ENCODE measurements at regions not wholly inside any gene's neighbourhood (a gene's known extent, or its start where the extent isn't known, plus 50 kb on each side); places are given as distances from the start of the nearest gene placed in this dataset.
"Not testable (repeated sequence)": the region's sequence is repeated elsewhere in the genome, so short reads cannot be mapped to it uniquely, and the experiment has no call there.

DNA sequence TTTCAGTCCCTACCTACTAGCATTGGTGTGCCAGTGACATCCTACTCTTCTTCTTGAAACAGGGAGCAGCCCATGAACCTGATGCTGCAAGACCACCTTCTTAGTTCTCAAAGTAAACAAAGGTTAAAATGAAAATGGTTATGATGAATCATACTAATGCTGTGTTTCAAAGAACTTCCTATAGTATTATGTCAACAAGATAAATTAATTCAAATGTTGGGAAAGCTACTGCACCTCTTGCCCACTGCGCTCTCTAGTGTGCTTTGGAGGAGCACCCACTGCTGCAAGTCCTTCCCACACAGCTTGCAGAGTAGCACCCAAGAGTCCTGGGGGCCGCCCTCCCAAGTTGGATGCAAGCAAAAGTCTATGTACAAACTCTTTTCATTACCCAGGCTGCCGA lies 81.1 kb downstream of the CD200R1L start:
- no peak for DNase-seq

DNA sequence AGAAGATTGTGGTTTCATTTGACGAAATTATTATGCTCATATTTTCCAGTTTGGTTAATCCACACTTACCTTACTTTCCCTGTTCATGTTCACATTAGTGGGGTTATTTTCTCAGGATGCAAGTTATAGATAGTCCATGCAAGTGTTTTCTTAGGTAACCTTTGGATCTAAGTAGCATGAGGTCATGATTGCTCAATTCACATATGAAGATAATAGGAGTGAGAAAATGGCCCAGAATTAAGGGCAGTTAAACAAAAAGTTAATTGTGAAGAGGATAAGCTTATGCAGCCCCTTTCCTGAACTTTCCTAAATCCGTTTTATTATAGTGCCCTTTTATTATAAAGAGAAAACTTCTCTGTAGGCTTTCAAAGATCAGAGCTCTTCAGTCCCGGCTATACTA lies 83.4 kb downstream of the CD200R1L start:
- no peak for DNase-seq

DNA sequence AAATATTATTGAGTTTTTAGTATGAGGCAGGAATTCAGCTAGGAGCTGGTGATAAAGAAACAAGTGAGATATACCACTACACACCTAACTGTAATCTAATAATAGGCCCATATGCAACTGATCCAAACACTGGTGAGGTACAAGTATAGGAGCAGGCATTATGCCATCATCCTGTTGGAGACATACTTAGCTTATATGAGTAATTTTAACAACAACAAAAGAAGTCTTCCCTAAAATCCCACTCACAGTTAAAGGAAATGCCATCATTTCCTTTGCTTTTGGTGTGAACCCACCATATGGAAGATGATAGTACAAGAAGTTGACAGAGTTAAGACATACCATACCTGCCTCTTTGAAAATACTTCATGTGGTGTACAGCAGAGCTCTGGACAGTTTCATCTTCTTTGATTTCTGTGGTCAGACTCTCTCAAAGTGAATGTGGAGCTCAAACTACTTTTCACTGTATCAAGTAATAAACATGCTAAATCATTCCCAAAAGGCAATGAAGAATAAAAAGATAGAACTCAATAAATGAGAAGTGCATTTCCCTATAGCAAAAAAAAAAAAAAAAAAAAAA lies 85.5 kb downstream of the CD200R1L start:
- no peak for DNase-seq

DNA sequence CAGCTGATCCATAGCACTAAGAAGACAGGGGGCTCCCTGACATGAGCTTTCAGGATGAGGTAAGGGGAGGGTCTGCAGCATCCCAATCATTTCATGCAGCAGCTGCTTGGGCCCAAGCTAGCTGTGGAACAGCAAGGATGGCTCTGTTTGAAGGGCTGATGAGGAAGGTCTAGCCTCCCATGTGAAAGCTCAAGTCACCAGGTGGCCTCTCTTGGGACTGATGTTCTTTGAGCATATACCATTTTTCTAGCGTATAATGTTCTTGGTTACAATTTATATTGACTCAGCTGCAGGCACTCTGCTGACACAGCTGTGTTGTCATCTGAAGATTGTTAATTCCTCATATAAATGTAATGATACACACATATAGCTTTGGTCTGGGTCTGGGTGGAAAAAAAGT lies 87.0 kb downstream of the CD200R1L start:
- DNase-seq: no peak

DNA sequence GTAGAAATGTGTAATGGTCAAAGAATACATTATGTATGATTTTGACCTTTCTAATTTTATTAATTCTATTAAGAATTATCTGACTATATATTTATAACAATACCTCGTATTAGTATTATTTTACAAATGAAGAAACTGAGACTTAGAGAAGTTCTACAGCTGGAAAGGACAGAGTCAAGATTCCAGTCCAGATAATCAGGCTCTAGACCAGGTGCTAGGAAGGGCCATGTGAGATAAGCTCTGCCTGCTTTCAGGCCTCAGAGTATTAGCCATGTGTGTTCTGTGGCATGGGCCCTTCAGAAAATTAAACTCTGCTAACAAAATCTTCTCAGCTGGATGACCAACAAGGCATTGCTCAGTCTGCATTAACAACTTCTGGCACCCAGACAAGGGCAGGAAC lies 87.5 kb downstream of the CD200R1L start:
- DNase-seq: no peak

DNA sequence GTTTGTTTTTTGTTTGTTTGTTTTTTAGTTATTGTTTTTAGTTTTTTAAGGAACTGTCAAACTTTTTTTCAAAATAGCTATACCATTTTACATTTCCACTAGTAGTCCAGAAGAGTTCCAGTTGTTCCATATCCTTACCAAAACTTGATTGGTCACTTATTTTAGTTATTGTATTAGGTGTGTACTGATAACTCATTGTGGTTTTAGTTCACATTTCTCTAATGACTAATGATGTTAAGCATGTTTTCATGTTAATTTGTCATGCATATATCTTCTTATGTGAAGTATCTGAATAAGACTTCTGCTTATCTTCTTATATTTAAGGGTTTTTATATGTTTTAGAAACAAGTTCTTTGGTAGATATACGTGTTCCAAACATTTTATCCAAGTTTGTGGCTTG lies 89.5 kb downstream of the CD200R1L start:
- no peak for DNase-seq

DNA sequence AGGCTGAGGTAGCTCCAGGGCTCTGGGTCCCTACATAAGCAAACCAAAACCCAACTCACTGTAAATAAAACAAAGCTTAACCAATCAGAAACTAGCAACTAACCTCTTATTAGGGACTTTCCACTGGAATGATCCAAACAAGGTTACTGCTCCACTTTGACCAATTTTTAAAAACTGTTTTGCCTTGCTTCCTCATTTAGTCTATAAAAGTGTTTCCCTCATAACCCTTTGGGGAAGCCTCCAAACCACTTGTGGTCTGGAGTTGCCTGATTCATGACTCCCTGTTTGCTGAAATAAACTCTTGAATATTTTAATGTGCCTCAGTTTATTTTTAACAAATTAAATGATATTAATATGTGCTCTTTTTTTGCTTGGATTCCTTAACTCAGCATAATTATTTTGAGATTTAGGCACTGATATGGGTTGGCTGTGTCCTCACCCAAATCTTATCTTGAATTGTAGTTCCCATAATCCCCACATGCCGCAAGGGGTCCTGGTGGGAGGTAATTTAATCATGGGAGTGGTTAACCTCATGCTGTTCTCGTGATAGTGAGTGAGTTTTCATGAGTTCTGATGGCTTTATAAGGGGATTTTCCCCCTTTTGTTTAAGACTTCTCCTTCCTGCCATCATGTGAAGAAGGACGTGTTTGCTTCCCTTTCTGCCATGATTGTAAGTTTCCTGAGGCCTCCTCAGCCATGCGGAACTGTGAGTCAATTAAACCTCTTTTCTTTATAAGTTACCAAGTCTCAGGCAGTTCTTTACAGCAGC lies 90.6 kb downstream of the CD200R1L start:
- no peak for DNase-seq

DNA sequence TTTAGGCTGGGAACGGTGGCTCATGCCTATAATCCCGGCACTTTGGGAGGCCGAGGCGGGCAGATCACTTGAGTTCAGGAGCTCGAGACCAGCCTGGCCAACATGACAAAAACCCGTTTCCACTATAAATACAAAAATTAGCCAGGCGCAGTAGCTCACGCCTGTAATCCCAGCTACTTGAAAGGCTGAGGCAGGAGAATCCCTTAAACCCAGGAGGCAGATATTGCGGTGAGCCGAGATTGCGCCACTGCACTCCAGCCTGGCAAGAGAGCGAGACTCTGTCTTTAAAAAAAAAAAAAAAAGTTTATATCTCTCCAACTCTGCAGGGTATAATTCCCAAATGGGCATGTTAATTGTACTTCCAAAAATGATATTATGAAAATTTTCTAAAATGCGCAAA lies 91.6 kb downstream of the CD200R1L start:
- not testable (repeated sequence) for DNase-seq

DNA sequence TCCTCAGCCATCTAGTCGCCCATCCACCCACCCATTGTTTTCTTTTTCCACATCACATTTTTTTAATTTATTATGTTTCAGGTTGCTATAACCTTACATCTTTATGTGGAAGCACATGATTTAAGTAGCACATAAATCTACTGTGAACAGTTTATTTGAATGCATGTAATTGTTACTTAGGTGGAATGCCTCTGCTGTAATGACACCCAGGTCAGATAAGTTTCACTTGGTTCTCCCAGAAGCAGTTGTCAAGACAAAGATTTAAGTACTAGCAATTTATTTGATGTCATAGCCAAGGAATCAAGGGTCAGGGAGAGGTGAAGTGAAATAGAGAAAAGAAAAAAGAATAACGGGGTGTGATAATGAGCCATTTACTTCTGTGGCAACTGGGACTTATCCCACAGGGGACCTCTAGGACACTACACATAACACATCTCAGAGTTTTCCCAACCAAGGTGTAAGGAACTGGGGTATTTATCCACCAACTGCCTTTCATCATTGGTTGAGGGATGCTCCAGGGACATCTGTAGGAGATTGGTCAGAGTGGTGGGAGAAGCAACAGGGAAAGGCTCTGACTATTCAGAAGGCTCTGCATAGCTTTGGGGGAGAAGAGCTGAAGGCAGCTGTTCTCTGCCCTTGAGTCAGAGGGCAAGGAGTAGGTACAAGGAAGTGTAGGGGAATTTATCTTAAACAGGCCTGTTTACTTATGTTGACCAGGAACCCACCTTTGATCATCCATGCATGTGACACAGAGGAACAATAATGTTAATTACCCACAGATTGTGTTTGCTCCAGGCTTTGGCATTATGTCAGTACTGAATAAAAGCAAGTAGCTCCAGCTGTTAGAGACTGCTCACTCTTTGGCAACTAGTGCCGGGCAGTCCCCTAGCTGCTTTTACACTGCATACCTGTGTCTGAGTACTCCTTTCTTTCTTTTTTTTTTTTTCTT lies 94.8 kb downstream of the CD200R1L start:
- no peak for DNase-seq

DNA sequence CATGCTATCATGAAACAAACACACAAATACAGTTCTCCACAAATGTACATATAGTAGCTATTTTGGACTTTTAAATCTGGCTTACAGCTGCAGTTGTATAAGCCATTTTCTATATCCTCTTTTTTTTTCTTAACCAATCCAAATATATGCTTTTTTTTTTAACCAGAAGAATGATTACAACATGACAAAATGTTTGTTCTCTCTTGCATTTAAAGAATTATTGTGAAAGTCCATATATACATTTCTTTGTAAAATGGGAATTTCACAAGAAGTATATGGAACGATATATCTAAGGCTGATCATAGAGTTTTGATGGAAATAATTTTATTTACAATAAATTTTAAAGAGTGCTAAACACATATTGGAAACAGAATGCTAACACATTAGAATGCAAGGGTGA lies 95.6 kb downstream of the CD200R1L start:
- DNase-seq: no peak

DNA sequence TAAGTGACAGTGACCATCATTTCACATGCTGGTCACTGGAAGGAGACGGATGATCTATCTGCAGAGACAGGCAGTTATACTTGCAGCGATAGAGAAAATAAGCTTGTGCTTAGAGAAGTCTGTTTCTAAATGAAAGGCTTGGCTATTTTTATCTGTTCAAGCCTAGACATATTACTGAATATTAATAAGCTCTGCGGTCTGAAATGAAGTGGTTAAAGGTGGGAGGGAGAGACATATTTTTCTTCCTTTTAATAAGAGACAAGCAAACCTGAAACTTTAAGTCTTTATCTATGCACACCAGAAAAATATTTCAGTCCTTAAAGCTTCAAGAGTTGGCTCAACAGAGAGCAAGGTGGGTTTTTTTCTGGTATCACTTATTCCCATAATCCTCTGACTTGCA lies 99.0 kb downstream of the CD200R1L start:
- no peak for DNase-seq

DNA sequence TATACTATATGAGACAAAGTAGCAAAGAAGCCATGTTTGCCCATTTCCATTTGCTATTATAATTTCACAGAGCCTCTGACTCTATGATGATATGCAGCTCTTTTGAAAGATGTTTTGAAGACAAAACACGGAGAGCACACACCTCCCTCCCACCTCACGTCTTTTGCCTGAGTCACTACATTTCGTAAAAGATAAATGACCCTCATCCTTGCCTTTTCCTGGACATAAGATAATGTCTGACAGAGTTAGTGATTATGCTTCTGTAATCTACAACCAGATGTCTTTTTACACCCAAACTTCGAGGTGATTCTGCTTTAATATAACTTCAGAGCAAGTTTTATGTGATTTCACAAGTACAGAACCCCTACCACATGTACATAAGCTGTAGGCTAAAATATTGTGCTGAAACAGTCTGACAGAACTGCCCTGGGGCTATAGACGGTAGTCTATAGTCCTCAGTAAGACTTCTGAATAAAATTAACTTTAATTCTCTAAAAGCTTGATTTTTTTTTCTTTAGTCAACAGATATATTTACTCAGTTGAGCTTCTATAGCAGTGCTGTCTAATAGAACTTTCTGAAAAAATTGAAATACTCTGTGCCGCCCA lies 99.9 kb downstream of the CD200R1L start:
- no peak for DNase-seq

DNA sequence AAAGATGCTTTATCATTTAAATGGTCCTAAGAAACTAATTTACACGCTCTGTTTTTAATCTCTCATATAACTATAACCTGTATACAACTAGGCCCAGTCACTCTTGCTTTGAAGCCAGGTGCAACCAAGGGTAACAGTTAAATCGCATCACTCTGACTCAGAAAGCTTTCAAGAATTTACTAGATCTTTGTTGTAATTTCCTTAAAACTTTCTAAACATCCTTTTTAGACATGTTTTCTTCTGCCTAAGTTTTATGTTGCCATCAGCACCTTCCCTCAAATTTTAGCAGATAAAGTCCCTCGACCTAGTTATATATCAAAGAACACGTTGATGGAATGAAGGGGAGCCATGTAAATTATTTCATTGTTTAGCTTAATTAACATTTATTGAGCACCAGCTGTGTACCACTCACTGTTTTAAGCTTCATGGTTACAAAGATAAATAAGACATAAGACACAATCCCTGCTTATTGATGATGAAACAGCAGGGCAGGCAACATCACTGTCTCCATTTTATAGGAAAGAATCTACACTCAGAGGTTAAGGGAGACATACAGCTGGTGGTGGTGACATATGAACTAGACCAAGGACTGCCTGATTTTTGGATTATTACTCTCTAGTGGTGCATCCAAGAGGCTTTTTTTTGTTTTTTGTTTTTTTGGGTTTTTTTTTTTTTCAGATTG lies 101.0 kb downstream of the CD200R1L start:
- DNase-seq: no peak

DNA sequence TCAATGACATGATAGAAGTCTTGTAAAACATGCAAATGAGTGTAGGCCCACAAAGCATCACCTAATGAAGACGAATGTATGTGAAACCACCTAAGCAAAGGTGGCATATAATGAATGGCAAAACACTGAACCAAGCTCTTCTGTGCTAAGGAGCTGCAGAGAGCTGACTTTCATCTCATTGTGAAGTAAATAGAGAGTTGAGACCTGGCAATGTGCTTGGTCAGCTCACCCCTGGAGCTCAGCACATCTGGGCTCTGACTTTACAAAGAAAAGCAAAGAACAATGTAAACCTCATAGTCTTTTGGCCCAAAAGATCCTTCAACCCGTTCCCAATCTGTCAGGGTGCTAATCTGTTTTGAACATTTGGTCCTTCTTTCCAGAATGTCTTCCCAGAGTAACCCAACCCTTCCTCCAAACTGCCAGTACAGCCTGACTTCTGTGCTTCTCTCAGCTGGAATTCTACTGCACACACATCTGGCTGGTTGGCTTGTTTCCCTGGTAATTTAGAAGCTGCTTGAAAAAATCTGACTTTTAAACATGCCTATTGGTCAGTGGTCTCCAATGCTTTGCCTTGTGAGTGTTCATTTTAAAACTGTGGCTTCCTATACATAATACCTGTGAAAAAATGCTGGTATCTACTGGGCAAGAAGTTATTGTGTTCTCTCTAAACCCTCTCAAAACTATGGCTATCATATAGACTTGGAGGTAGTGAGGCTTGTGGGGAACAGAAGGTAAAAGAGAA lies 101.7 kb downstream of the CD200R1L start:
- no peak for DNase-seq

DNA sequence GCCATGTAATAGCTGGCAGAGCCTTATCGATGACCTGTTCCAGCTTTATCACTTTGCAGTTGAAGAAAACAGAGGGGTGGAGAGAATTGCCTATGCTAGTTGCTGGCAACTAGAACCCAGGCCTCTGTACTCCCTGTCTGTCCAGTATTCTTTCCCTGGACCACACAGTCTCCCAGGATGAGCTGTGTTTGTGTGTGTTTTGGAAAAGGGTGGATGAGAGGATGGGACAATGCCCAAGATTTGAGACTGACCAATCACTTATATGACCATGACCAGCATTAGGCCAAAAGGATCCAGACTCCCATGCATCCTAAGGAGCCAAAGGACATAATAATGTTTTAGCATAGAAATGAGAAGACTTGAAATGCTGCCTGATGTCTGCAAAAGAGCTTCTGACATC lies 102.6 kb downstream of the CD200R1L start:
- DNase-seq: no peak

DNA sequence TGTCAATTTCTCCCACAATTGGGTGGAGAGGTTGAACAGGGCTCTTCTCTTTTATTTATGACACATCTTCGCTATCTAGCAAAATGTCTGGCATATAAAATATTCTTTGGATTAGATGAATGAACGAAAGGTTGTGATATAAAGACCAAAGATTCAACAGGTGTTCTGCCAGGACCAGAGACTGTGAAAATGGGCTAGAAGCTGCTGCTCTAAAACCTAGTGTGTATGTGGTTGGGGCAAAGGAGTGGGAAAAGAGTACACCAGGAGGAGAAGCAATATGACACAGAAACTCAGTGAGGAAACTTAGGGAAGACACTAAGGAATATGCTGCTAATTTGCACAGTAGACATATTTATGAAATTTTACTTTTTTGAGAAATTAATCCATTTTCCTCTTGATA lies 102.0 kb upstream of the CCDC80 start:
- DNase-seq: no peak

DNA sequence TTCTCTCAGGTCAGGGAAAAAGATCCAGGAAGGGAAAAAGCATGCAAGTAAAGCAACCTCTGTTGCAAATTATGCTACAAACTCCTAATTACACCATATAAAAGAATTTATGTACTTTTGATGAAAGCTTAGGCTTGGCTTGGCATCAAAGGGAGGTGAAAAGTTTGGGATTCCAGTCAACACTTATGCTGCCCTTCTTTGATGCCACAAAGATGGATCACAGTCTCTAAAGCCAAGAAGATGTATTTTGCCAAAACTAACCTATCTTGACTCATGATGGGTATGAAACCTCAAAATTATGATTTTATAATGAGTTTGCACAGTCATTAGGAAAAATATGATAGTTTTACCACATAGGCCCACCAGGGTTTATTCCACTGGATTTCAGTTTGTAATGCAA lies 101.0 kb upstream of the CCDC80 start:
- DNase-seq: no peak

DNA sequence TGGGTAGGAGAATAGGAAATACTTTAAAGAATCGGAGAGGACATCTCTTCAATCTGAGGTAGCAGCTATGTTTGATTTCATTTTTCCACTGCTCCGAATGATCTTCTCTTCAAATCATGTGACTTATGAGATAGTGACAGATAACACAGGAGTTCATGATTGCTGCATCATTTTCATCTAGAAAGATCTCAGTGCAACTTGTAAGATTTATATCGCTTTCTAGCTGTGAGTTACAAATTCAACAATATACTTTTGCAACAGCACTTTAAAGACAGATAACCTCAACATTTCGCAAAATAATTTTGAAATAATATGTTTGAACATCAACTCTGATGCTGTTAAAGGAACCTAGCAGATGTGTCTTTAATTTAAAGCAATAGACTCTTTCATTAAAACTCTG lies 99.9 kb upstream of the CCDC80 start:
- DNase-seq: no peak

DNA sequence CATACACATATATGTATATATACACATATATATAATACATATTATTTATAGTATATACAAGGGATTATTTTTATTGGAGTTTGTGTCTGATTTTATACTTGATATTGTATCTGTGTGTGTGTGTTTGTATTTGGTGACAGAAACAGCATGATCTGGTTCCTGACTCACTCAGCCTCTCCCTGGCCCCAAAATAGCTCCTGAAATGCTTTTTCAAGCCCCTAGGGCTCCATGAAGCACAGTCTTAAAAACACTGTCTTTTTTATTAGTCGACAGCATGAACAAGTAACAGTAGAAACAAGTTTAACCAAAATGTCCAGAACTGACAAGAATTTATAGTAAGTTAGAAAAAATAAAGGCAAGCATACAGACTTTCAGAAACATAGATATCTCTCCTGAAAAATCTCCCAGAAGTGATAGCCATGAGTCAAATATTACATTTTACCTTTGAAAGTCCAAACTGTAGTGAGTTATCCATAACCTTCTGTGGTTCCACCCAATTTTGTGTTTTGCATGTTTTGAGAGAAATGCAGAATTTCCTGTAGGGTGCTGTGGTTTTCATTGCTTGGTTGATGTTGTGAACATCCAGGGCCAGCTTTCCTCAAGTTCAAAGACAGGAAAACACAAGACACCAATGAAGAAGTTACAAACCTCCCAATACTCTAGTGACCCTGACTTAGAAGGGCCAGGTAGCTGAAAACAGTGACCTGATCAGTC lies 98.5 kb upstream of the CCDC80 start:
- DNase-seq: no peak

DNA sequence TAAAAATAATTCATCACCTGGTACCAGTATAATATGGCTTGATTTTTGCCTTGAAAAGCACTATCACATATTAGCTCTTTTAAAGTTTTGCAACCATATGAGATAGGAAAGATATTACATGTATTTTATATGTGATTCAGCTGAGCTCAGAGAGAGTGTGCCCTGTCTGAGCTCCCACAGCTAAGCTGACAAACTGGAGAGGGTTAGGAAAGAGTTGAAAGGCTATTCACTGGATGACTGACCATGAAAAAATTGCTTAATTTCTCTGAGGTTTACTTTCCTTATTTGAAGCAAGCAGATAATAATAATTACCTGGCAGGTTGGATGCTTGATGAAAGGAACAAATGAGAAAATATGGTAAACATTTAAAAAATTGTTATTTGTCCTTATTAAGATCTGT lies 97.4 kb upstream of the CCDC80 start:
- DNase-seq: no peak

DNA sequence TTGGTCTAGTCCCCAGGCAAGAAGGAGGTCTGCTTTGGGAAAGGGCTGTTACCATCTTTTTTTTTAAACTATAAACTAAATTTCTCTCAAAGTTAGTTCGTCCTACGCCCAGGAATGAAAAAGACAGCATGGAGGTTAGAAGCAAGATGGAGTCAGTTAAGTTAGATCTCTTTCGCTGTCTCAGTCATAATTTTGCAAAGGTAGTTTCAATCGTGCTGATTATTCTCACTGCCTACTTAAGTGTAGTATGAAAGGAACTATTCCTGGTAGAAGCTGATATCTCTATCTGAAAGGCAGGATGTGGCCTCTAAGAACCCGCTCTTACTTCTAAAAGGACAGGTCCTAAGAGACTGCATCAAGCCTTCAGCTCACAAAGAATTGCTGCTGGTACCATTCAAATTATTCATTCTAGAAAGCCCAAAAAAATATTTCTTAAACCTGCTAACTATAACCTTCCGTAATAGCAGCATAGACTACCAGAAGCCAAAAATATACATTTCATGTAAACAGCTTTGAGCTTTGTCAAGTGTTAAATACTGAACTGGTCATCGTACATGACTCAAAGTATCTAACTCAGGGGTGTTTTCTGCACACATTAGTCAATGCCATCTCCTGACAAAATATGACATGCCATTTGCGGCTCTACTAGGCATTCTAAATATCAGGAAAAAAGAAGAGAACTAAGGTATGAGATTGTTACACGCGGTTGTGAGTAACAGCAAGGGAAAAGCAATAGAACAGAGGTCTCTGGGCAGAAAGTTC lies 96.0 kb upstream of the CCDC80 start:
- no peak for DNase-seq

All from activated CD8-positive, alpha-beta memory T cell treated with anti-CD3 and anti-CD28 coated beads for 24 hours (primary cell).